GM18858 (cell line): ENCODE measurements at regions not wholly inside any gene's neighbourhood (a gene's known extent, or its start where the extent isn't known, plus 50 kb on each side); places are given as distances from the start of the nearest gene placed in this dataset.

Experiments used
- ATAC-seq: cut with Tn5 transposase; IDR thresholded peaks from one replicate; pipeline ENCODE4 v1.9.1; 2021; ENCODE audit not compliant: unreplicated experiment

DNA sequence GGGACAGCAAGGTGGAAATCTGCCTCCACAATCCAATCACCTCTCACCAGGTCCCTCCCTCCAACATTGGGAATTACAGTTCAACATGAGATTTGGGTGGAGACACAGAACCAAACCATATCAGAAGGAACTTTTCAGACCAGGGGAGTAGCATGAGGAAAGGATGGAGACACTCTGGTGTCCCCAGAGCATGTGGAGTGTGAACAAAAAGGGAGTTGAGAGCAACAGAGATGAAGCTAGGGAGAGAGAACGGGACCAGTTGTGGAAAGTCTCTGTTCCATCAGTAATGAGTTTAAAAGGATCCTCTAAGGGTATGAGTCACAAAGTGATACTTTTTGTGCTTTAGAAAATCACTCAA, 382.0 kb downstream of the SFMBT2 start:
- ATAC-seq, result no peak

DNA sequence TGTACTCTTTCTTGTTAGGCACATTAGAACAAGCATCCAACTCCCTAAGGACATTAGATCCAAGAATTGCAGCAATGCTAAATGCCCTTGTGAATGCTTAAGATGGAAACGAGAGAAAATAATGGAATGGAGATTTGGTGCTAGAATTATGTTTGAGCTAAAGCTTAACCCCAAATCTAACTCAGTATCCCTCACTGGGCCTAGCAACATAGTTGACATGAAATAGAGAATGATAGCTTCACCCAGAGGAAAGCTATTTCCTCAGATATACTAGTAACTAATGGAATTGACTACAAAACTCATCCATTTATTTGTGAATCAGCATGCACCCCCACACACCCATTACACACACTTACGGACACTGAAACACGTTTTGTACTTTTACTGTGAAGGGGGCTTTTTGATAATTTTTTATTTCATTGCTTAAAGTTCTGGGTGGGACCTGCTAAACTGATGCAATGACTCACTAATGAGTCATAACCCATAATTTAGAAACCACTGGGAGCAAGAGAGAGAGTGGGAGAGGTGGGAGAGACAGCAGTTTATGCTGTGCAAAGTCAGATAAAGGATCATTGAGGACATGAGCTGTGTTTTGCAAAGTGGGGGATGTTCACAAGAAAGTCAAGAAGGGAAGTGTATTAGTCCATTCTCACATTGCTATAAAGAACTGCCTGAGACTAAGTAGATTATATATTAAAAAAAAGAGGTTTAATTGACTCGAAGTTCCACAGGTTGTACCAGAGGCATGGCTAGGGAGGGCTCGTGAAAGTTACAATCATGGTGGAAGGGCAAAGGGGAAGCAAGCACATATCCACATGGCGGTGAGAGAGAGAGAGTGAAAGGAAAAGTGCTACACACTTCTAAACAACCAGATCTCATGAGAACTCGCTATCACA, 382.7 kb downstream of the SFMBT2 start:
- no peak for ATAC-seq

DNA sequence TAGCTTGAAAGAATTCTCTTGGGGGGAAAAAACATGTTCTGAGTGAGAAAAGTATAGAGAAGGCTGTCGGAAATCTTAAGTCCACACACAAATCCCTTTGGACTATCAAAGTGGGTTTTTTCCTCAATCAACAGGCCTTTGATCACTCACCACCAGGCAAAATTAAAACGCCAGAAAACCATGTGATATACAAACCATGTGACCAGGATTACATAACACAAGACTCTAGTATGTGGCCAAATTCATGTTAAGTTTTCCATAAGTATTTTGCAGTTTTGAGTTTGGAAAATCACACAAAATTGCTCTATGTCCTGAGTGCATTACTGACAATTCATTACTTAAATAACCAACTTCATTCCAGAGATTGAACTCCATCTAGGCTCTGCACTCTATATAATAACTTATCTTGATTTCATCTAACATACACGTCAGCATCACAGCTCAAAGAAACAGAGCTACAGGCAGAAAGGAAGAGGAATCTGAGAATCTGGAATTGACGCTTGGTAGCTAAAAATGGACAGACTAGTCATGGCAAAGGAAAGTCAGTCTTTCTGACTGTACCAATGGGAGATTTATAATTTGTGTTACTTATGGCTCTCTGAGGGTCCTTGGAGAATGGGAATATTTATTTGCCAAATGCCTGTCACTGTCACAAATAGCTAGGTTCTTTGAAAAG, 383.5 kb downstream of the SFMBT2 start:
- no peak for ATAC-seq

DNA sequence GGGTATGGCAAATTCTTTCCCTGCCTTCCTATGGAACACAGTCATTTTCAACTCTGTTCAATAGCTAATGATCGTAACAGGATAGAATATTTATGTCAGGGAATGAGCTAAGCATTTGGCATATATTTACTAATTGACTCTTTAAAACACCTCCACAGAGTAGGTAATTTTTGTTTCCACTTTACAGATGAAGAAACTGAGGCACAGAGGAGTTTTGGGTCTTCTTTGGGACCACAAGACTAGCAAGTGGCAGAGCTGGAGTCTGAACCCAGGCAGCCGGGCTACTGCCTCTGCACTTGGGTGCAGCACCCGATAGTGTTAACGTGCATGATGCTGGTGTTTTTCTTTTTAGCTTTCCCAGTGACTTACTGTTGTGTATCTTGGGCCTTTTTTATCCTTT, 384.0 kb downstream of the SFMBT2 start:
- ATAC-seq, result no peak

DNA sequence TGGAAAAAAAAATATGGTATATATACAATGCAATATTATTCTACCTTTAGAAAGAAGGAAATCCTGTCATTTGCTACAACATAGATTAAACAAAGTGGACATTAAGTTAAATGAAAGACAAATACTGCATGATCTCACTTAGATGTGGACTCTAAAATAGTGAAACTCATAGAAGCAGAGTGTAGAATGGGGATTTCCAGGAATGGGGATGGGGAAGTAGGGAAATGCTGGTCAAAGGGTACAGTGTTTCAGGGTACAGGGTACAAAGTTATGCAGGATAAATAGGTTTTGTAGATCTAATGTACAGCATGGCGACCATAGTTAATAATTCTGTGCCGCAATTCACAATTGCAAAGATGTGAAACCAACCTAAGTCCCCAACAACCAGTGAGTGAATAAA, 385.5 kb downstream of the SFMBT2 start:
- ATAC-seq, result no peak

DNA sequence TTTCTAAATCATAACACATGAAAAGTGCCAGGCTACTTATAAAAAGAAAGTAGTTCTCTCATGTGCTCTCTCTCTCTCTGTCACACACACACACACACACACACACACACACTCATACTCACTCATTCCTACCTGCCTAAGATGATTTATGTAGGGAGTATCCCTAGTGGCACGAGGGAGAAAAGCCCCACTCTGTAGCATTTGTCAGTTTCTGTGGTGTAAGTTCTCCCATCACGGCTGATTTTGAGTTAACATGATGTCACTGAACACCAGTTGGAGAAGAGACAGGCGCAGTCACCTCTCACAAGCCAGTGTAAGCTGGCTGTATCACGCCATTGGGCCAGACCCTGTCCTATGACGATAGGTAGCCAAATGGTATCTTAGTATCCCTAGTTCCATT, 395.4 kb downstream of the SFMBT2 start:
- ATAC-seq, result no peak

DNA sequence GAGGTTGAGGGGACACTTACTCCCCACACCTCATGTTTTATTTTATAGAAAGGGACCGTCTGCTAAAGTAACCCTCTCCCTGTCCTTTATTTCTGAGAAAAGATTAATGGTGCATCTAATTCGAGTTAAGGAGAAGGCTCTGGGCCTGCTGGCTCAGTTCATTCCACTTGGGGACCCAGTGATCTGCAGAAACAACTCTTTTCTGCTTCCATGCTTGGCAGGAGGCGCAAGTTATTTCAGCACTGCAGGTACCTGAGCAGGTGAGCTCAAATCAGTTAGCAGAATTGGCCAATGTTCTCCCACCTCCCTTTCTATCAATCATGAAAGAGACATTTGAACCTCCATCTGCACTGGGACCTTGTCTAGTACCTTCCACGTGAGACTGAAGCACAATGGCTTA, 396.1 kb downstream of the SFMBT2 start:
- no peak for ATAC-seq

DNA sequence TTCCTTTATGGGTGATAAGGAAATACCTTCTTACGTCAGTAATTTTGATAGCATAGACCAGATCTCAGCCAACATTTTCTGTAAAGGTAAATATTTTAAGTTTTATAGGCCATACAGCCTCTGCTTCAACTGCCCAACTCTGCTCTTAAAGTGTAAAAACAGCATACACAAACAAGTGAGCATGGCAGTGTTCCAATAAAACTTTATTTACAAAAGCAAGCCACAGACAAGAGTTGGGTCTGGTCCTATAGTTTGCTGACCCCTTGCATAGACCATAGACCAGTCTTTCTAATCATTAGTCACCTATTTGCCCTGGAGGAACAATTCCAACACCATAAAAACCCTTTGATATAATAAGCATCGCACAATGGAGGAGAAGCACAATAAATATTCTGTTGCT, 398.8 kb downstream of the SFMBT2 start:
- ATAC-seq, result no peak

DNA sequence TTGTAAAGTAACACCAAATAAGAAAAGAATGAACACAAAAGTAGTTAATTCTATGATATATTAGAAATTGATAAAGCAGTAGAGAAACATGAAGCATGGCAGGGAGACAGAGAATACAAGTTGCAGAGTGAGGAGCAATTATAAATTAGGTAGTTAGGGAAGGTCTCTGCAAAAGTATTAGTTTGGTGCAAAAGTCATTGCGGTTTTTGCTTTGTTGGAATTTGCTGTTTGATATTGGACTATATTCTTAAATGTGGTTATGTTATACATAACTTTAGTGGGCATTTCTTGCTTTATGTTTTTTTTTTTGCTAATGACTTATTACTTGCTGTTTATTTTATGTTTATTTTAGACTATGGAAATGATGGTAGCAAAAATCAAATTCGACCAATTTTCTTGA, 402.2 kb downstream of the SFMBT2 start:
- ATAC-seq, result no peak

DNA sequence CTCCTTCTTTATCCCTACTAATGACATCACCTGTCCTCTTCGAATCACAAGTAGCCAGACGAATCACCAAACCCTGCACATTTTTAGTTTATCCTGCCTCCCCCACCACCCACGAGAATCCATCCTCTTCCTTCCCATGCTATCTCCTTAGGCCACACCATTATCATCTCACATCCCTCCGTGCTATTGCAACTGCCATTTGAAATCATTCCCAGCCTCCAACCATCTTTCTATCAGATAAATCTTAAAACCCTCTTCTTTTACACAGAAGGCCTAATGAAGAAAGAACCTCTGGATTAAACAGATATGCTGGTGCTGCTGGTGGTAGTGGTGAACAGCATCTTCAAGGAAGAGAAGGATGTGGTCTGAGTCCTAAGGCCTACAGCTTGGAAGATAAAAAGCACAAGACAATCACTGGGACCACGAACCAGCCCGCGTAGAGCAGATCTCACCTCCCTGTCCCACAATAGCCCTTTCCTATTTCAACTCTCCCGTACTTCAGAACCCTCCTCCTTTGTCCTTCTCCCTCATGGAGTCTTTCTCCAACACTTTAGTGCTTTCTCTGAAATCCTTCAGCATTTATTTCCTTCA, 403.1 kb downstream of the SFMBT2 start:
- no peak for ATAC-seq

DNA sequence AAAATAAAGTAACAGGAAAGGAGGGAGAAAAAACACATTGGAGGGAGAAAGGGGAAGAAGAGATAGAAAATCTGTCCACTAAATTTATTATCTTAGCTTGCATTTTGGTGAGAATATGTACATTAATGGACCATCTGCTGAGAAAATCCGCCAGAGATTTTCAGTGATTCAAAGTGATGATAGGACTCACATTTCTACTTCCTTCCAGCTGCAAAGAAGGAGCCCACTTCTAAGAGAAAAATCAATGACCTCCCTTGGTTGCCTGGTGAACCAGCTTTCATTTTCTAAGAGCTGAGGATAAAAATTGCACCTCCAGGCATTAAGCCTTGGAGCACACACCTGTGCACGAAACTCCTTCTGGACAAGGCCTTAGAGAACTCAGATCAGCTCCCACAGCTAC, 404.3 kb downstream of the SFMBT2 start:
- no peak for ATAC-seq

DNA sequence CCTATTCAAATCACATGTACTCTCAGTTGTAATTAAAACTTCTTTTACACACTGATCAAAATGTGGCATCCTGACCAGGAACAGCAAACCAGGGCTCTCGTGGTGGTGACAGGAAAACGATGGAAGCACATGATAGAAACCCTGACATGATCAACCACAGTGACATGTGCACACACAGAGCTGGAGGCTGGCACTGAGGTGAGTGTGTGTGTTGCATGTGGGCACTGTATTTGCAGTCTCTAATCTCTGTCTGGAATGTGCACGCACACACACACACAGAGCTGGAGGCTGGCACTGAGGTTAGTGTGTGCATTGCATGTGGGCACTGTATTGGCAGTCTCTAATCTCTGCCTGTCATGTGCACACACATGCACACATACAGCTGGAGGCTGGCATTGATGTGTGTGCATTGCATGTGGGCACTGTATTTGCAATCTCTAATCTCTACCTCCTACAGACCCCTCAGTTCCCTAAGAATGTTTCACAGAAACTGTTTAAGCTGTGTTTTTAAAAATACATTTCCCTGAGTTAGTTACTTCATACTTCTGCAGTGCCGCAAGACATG, 406.9 kb downstream of the SFMBT2 start:
- ATAC-seq, result no peak

DNA sequence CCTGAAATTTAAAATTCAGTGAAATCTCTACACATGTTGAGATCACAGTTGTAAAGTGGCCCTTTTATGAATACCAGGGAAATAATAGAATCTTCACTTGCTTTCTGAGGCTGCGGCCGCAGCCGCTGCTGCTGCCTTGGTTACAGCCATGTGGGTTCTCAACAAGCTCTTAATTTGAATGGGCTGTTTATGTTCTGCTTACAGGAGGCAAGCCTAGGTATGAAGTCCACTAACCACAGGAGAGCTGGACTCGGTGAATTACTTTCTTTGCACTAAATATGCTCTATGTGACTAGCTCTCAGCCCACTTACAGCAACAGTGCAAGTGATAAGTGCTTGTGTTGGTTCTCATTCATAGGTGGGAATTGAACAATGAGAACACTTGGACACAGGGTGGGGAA, 410.8 kb downstream of the SFMBT2 start:
- no peak for ATAC-seq

DNA sequence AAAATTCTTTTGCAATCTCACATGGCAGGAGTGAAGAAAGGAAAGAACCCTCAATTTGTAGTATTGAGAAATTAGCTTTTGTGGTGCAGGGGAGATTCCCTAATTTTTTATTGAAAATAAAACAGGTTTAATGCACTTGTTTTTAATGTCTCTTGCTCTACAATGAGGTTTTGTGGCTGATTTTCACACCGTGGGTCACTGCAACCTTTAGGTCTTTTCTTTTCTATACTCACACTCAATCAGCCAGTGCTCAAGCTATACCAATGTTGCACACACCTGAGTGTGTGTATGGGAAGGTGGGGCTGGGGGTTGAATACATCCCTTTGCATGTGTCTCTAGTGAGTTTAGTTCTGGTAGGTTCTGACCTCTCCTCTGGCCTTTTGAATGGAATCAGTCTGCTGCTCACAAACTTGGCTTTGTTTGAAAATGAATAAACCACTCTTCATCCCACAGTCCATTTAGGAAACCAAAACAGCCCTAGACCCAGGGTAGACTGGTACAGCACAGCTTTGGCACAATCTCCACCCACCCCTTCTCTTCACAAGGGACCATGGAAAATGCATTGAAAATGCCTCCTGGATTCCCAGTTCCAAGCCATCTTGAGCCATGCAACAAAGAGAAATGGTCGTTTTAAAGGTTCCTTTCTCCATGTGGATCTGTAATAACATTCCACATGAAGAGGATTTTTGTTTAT, 411.5 kb downstream of the SFMBT2 start:
- no peak for ATAC-seq

DNA sequence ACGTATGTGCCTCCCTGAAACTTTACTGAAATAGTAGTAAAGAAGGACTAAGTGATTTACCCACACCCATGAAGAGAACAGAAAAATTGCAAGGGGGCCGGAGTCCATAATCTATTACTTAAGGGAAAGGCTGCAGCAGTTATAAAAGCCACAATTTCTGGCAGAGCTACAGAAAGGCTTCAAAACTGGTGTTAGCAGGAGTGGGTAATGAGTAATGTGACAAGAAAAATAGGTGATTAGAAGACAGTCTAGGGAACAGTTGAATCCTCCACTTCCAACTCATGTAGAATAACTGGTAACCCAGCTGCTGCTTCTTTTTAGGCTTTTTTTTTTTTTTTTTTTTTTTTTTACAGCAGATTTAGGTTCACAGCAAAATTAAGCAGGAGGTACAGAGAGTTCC, 413.3 kb downstream of the SFMBT2 start:
- no peak for ATAC-seq

DNA sequence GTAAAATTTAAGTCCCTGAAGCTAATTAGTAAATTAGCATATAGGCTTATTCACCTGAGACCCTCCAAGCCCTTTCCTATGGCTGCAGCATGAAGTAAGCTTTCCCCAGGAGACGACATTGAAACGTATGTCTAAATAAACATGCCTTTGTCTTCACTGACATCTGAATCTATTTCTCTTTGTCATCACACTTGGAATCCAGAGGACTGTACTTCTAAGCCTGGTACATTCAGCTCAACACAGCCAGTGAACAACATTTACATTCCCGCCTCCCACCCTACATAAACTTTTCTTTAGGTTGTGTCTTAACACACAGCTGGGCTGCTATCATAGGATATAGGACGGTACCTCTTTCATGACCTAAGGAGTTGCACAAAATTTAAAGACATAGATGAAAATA, 414.4 kb downstream of the SFMBT2 start:
- no peak for ATAC-seq

DNA sequence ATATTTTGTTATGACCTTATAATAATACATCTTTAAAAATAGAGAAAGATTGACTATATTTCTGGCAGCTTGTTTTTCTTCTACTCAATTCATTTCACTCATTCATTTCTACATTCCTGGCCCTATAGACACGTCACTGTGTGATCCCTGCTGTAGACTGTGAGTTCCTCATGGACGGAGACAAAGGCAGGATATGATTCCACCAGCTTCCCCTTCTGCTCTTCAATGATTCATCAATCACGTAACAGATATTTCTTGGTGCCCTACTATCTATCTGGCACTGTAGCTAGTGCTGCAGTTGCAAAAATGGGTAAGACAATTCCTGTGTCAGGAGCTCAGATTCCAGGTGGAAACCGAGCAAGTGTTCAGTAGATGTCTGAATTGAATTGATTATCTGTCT, 415.0 kb downstream of the SFMBT2 start:
- ATAC-seq, result no peak

DNA sequence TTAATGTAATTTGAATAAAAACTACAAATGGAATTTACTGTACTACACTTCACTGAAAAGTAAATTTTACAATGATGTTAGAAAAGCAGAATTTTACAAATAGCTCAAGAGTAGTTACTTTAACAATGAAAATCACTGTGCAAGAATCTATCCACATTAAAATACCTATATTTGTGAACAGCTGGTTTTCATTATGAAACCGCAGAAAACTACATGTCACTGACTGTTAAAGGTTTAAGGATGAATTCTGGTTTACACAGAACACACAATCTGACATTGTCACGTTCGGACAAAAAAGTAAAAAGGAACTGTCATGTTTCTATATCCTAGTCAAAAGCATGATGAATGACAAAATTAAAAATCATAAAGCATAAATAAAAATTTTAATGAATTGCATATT, 415.3 kb upstream of the PRKCQ start:
- no peak for ATAC-seq

DNA sequence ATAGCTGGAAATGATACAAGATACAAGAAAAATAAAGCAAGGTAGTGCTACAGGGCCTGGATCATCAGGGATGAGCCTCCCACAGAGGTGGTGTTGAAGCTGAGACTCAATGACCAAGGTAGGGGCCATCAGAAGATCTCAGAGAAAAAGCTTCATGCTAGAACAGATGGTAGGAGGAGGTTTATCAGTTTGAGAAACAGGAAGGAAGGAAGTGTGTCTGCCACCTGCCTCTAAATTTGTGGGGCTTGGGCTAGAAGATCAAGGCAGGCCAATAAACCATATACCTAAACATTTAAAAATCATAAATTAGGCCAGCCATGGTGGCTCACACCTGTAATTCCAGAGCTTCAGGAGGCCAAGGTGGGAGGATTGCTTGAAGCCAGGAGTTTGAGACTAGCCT, 410.8 kb upstream of the PRKCQ start:
- ATAC-seq, result no peak

DNA sequence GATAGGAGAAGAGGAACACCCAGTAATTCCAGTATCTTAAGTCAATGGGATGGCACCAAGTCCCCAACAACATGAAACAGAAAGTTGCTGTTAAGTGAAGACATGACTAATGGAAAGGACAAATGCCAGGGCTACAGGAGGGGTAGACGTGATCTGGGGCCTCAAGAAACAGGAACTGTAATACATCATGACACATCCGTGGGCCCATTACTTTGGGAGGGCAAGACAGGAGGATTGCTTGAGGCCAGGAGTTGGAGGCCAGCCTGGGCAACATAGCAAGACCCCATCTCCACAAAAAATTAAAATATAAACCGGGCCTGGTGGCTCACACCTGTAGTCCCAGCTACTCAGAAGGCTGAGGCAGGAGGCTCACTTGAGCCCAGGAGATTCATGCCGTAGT, 408.6 kb upstream of the PRKCQ start:
- no peak for ATAC-seq

DNA sequence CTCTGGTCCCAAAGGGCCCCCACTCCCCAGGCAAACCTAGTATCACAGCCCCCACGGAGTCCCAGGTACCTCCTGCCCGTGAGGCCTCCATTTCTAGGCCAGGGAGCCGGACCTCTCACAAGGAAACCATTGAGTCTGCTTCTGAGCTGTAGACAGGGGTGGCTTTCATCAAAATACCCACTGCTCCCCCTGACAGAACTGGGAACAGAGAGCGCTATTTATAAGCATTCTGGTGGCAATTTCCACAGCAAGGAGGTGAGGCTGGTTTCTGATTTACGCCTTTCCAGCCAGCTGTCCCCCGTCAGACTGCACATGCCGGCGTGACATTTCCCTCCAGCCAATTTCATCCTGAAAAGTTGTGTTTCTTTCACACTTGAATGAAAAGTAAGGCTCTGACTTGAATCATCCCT, 407.5 kb upstream of the PRKCQ start:
- no peak for ATAC-seq
